ENCODE measurements at regions not wholly inside any gene's neighbourhood (a gene's known extent, or its start where the extent isn't known, plus 50 kb on each side); places are given as distances from the start of the nearest gene placed in this dataset.

DNA sequence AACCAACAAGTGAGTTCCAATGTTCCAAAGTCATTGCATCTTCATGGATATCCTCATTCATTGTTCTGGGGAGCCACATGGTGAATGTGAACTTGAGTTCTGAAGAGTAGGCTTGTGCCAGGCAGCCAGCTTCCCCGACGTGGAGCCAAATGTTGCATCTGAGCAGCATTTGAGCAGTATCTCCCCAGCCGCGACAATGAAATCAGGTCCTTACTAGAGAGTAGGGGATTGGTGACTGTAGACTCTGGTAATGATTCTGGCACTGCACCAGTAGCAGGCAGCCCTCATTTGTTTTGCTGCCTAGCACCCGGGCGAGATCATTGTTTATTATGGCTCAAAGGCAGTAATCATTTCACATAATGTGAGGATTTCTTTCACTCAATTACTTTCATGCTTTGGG lies 451.4 kb upstream of the C9orf72 start:
- intact Hi-C loops (cut with micrococcal nuclease; ENCODE audit: unreplicated experiment) = no loop called here
- no peaks in the 10 kb centered on the region for H3K27me3 ChIP-seq (ENCODE audit: insufficient read depth, low read depth)
- H3K4me1 ChIP-seq (replicated peaks; ENCODE audit: insufficient read depth) = no peaks in the 10 kb centered on the region
- ChIA-PET POLR2A (ENCODE audit: unreplicated experiment) (no interaction called here), CTCF (no interaction called here)
- H3K79me2 ChIP-seq (ENCODE audit: low read depth) = no peaks in the 10 kb centered on the region
- H3F3A ChIP-seq (ENCODE audit: insufficient read depth, low read depth) = no peaks in the 10 kb centered on the region
- no peak for DNase-seq
- no peaks in the 10 kb centered on the region for H4K20me1 ChIP-seq (ENCODE audit: insufficient read depth)
- no peak overlapping the region for H3K27ac ChIP-seq
- no peak overlapping the region for H3K4me2 ChIP-seq
- no peaks in the 10 kb centered on the region for H3K9me2 ChIP-seq (ENCODE audit: insufficient read depth)
- BruUV-seq (replicated peaks) = no TSS peak
- H3K36me3 ChIP-seq (ENCODE audit: low read depth) = no peaks in the 10 kb centered on the region
- H2AFZ ChIP-seq = no peak overlapping the region
- TF ChIP-seq EZH2 (IDR thresholded peaks at IDR 0.05; ENCODE audit: low read depth) = no peak
- TF ChIP-seq, protein P1, sequence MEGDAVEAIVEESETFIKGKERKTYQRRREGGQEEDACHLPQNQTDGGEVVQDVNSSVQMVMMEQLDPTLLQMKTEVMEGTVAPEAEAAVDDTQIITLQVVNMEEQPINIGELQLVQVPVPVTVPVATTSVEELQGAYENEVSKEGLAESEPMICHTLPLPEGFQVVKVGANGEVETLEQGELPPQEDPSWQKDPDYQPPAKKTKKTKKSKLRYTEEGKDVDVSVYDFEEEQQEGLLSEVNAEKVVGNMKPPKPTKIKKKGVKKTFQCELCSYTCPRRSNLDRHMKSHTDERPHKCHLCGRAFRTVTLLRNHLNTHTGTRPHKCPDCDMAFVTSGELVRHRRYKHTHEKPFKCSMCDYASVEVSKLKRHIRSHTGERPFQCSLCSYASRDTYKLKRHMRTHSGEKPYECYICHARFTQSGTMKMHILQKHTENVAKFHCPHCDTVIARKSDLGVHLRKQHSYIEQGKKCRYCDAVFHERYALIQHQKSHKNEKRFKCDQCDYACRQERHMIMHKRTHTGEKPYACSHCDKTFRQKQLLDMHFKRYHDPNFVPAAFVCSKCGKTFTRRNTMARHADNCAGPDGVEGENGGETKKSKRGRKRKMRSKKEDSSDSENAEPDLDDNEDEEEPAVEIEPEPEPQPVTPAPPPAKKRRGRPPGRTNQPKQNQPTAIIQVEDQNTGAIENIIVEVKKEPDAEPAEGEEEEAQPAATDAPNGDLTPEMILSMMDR (conservative IDR thresholded peaks at IDR 0.05) = no peak
- H3K4me3 ChIP-seq = no peak overlapping the region
- H3K9me3 ChIP-seq (ENCODE audit: insufficient read depth, low read depth) = no peaks in the 10 kb centered on the region

DNA sequence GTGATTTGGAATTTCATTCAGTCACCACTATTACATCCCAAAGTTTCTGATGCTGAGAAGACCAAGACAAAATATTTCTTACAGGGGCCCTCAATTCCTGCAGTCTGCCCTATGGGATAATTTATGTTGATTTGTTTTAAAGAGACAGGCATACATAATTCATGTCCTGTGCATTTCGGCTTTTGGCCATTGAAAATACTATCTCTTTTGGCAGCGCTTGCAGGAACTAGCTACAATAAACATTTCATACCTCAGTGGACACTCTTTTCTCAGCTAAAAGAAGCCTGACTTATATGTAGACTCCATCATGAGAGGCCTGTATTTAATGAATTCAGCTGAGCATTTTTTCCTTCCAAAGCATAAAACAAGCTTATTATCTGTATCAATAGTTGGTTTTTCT lies 451.9 kb upstream of the C9orf72 start:
- Histone ChIP-seq H3K36me3 (ENCODE audit: low read depth) (no peaks in the 10 kb centered on the region), H3K79me2 (ENCODE audit: low read depth) (no peaks in the 10 kb centered on the region), H3K9me3 (ENCODE audit: insufficient read depth, low read depth) (no peaks in the 10 kb centered on the region), H3K4me2 (no peak overlapping the region), H3K27ac (no peak overlapping the region), H2AFZ (no peak overlapping the region), H3K4me1 (replicated peaks; ENCODE audit: insufficient read depth) (no peaks in the 10 kb centered on the region), H3K4me3 (no peak overlapping the region), H3K9me2 (ENCODE audit: insufficient read depth) (no peaks in the 10 kb centered on the region), H3F3A (ENCODE audit: insufficient read depth, low read depth) (no peaks in the 10 kb centered on the region), H3K27me3 (ENCODE audit: insufficient read depth, low read depth) (no peaks in the 10 kb centered on the region), H4K20me1 (ENCODE audit: insufficient read depth) (no peaks in the 10 kb centered on the region)
- intact Hi-C loops (cut with micrococcal nuclease; ENCODE audit: unreplicated experiment) = no loop called here
- TF ChIP-seq EZH2 (IDR thresholded peaks at IDR 0.05; ENCODE audit: low read depth) = no peak
- TF ChIP-seq, protein P1 (conservative IDR thresholded peaks at IDR 0.05) = no peak
- ChIA-PET POLR2A (ENCODE audit: unreplicated experiment) (no interaction called here), CTCF (no interaction called here)
- no peak for DNase-seq
- BruUV-seq (replicated peaks) = no TSS peak

DNA sequence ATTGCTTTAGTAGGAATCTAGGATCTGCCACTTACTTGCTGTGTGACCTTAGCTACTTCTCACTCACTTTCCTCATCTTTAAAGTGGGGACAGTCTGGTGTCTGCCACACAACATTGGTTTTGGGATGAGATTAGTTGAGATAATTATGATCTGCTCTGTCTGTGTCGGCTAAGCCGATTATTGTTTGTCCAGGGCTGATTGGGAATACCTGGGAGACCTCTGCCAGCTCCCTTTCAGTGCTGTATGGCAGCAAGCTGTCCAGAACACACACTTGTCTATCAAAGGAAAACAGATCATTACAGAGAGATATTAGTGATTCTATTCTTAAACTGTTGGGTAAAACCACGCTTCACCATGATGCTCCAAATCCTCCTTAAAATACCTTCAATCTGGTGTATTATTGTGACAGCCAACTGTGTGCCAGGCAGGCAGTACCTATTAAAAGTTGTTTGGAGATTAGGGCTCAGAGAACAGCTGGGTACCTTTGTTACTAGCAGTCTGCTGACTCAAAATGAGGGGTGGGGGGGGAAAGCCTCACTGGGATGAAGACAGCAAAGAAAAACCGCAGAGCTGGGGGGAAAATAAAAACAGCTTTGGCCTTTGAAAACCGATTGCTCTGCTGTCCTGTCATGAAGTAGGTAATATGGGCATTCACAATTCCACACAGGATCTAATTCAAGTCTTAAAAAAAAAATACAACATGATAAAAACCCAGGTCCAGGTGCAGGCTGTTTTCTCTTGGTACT lies 458.4 kb upstream of the C9orf72 start:
- no peaks in the 10 kb centered on the region for H3K27me3 ChIP-seq (ENCODE audit: insufficient read depth, low read depth)
- H3K36me3 ChIP-seq (ENCODE audit: low read depth) = no peaks in the 10 kb centered on the region
- no peak overlapping the region for H3K27ac ChIP-seq
- no peak overlapping the region for H3K4me2 ChIP-seq
- H3K9me2 ChIP-seq (ENCODE audit: insufficient read depth) = no peaks in the 10 kb centered on the region
- intact Hi-C loops (cut with micrococcal nuclease; ENCODE audit: unreplicated experiment) = no loop called here
- H2AFZ ChIP-seq = no peak overlapping the region
- TF ChIP-seq, protein P1 (conservative IDR thresholded peaks at IDR 0.05) = no peak
- no peak for TF ChIP-seq EZH2 (IDR thresholded peaks at IDR 0.05; ENCODE audit: low read depth)
- BruUV-seq (replicated peaks) = no TSS peak
- no peaks in the 10 kb centered on the region for H3F3A ChIP-seq (ENCODE audit: insufficient read depth, low read depth)
- H4K20me1 ChIP-seq (ENCODE audit: insufficient read depth) = no peaks in the 10 kb centered on the region
- H3K79me2 ChIP-seq (ENCODE audit: low read depth) = no peaks in the 10 kb centered on the region
- H3K9me3 ChIP-seq (ENCODE audit: insufficient read depth, low read depth) = no peaks in the 10 kb centered on the region
- no peak overlapping the region for H3K4me3 ChIP-seq
- CTCF ChIA-PET = no interaction called here
- H3K4me1 ChIP-seq (replicated peaks; ENCODE audit: insufficient read depth) = no peaks in the 10 kb centered on the region
- DNase-seq = no peak
- POLR2A ChIA-PET (ENCODE audit: unreplicated experiment) = no interaction called here

All from PC-9 (cell line).